ENCODE measurements at regions not wholly inside any gene's neighbourhood (a gene's known extent, or its start where the extent isn't known, plus 50 kb on each side); places are given as distances from the start of the nearest gene placed in this dataset.

DNA sequence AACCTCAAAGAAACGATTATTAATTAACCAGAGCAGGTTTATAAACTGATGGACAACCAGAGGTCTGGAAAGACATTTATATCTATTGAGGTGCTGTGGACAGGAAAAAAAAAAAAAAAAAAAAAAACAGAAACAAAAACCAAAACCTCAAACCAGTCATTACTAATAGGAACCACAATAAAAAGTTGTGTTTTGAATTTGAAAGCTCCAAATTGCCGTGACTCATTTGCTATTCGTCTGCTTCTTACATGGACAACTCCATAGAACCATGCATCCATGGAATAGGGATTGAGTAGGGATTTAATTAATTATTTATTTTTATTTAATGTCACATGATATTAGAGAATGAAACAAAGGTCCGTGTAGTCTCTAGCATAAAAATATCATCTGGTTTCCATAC, 134.1 kb upstream of the SSTR1 start:
- no peaks in the 10 kb centered on the region for H3K9me3 ChIP-seq (ENCODE audit: insufficient read depth, low read length)
- no peaks in the 10 kb centered on the region for H3F3A ChIP-seq (ENCODE audit: insufficient read depth)
- H3K27ac ChIP-seq (ENCODE audit: low read depth, low read length) = no peak overlapping the region
- no peak overlapping the region for H3K9ac ChIP-seq (ENCODE audit: low read length)
- H3K27me3 ChIP-seq (ENCODE audit: low read length) = no peaks in the 10 kb centered on the region
- no peak overlapping the region for H3K4me3 ChIP-seq (ENCODE audit: insufficient read depth, low read length, poor library complexity, severe bottlenecking)
- 0 out of 2 replicates have a peak, but pooled peaks cover 4% of the 10 kb centered on the region for H3K9me2 ChIP-seq (replicated peaks; ENCODE audit: insufficient read depth, low read length)
- no peak for TF ChIP-seq EZH2phosphoT487 (conservative IDR thresholded peaks at IDR 0.05; ENCODE audit: low read length)
- TF ChIP-seq, protein P1, sequence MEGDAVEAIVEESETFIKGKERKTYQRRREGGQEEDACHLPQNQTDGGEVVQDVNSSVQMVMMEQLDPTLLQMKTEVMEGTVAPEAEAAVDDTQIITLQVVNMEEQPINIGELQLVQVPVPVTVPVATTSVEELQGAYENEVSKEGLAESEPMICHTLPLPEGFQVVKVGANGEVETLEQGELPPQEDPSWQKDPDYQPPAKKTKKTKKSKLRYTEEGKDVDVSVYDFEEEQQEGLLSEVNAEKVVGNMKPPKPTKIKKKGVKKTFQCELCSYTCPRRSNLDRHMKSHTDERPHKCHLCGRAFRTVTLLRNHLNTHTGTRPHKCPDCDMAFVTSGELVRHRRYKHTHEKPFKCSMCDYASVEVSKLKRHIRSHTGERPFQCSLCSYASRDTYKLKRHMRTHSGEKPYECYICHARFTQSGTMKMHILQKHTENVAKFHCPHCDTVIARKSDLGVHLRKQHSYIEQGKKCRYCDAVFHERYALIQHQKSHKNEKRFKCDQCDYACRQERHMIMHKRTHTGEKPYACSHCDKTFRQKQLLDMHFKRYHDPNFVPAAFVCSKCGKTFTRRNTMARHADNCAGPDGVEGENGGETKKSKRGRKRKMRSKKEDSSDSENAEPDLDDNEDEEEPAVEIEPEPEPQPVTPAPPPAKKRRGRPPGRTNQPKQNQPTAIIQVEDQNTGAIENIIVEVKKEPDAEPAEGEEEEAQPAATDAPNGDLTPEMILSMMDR (IDR thresholded peaks at IDR 0.05; ENCODE audit: insufficient read depth, low read length, poor library complexity, severe bottlenecking) = no peak
- no peaks in the 10 kb centered on the region for H4K20me1 ChIP-seq (ENCODE audit: low read depth, low read length)
- no peak overlapping the region for H3K4me2 ChIP-seq (ENCODE audit: low read depth, low read length, poor library complexity, severe bottlenecking)
- no peaks in the 10 kb centered on the region for H3K79me2 ChIP-seq (ENCODE audit: insufficient read depth, low read length)
- H2AFZ ChIP-seq (ENCODE audit: low read depth, low read length, severe bottlenecking) = no peak overlapping the region
- H3K36me3 ChIP-seq (ENCODE audit: low read length) = no peaks in the 10 kb centered on the region

DNA sequence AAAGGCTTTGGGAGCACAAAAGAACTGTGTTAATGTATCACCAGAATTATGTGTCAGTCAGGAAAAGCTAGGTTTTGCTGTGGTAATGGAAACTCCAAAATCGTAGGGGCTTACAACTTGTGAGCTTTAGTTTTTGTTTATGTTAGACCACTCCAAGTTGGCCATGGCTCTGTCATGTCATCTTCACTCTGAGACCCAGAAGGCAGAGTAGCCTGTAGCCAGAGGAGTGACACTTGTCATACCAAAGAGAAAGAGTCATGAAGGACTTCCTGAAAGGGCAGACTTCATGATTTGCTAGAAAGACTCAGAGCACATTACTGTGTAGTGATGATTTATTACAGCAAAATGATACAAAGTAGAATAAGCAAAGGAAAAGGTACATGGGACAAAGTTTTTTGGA, 133.6 kb upstream of the SSTR1 start:
- no peak overlapping the region for H3K4me2 ChIP-seq (ENCODE audit: low read depth, low read length, poor library complexity, severe bottlenecking)
- no peaks in the 10 kb centered on the region for H3K79me2 ChIP-seq (ENCODE audit: insufficient read depth, low read length)
- H3K27ac ChIP-seq (ENCODE audit: low read depth, low read length) = no peak overlapping the region
- no peaks in the 10 kb centered on the region for H3K27me3 ChIP-seq (ENCODE audit: low read length)
- H2AFZ ChIP-seq (ENCODE audit: low read depth, low read length, severe bottlenecking) = no peak overlapping the region
- TF ChIP-seq EZH2phosphoT487 (conservative IDR thresholded peaks at IDR 0.05; ENCODE audit: low read length) = no peak
- TF ChIP-seq, protein P1 (IDR thresholded peaks at IDR 0.05; ENCODE audit: insufficient read depth, low read length, poor library complexity, severe bottlenecking) = no peak
- H4K20me1 ChIP-seq (ENCODE audit: low read depth, low read length) = no peaks in the 10 kb centered on the region
- no peaks in the 10 kb centered on the region for H3F3A ChIP-seq (ENCODE audit: insufficient read depth)
- H3K4me3 ChIP-seq (ENCODE audit: insufficient read depth, low read length, poor library complexity, severe bottlenecking) = no peak overlapping the region
- H3K9ac ChIP-seq (ENCODE audit: low read length) = no peak overlapping the region
- no peaks in the 10 kb centered on the region for H3K9me3 ChIP-seq (ENCODE audit: insufficient read depth, low read length)
- 0 out of 2 replicates have a peak, but pooled peaks cover 4% of the 10 kb centered on the region for H3K9me2 ChIP-seq (replicated peaks; ENCODE audit: insufficient read depth, low read length)
- H3K36me3 ChIP-seq (ENCODE audit: low read length) = no peaks in the 10 kb centered on the region

DNA sequence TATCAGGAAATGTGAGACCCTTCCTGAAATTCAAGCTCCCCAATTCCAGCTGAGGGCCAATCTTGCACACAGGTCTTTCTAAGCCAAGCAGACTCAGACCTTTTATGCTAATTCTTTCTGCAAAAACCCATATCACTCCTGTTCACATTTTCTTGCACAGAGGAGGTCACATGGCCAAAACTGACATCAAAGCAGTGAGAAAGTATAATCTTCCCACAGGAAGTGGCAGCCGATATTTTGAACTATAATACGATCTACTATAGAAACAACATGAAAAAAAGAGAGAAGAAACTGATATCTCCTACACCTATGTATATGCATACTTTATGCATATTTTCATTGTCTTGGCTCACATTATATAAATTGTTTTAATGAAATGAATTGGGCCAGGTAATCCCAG, 132.9 kb upstream of the SSTR1 start:
- H3K27me3 ChIP-seq (ENCODE audit: low read length) = no peaks in the 10 kb centered on the region
- no peaks in the 10 kb centered on the region for H3F3A ChIP-seq (ENCODE audit: insufficient read depth)
- no peak overlapping the region for H3K4me2 ChIP-seq (ENCODE audit: low read depth, low read length, poor library complexity, severe bottlenecking)
- no peak overlapping the region for H2AFZ ChIP-seq (ENCODE audit: low read depth, low read length, severe bottlenecking)
- no peaks in the 10 kb centered on the region for H4K20me1 ChIP-seq (ENCODE audit: low read depth, low read length)
- 0 out of 2 replicates have a peak, but pooled peaks cover 4% of the 10 kb centered on the region for H3K9me2 ChIP-seq (replicated peaks; ENCODE audit: insufficient read depth, low read length)
- no peak overlapping the region for H3K4me3 ChIP-seq (ENCODE audit: insufficient read depth, low read length, poor library complexity, severe bottlenecking)
- no peak overlapping the region for H3K9ac ChIP-seq (ENCODE audit: low read length)
- no peaks in the 10 kb centered on the region for H3K36me3 ChIP-seq (ENCODE audit: low read length)
- TF ChIP-seq, protein P1 (IDR thresholded peaks at IDR 0.05; ENCODE audit: insufficient read depth, low read length, poor library complexity, severe bottlenecking) = no peak
- no peak for TF ChIP-seq EZH2phosphoT487 (conservative IDR thresholded peaks at IDR 0.05; ENCODE audit: low read length)
- H3K9me3 ChIP-seq (ENCODE audit: insufficient read depth, low read length) = no peaks in the 10 kb centered on the region
- no peaks in the 10 kb centered on the region for H3K79me2 ChIP-seq (ENCODE audit: insufficient read depth, low read length)
- no peak overlapping the region for H3K27ac ChIP-seq (ENCODE audit: low read depth, low read length)
